Pancreas (tissue), 10 donors: ENCODE measurements at regions not wholly inside any gene's neighbourhood (a gene's known extent, or its start where the extent isn't known, plus 50 kb on each side); places are given as distances from the start of the nearest gene placed in this dataset.

Experiments used
- ATAC-seq, 4 donors: fragments of 200-7000 bp; cut with Tn5 transposase; one replicate each; pipeline versions ENCODE4 v1.8.0 to v1.9.1; 2020; ENCODE audit warnings: mild to moderate bottlenecking in 4 of 4, moderate library complexity in 4 of 4
- DNase-seq, 6 donors: peaks; one replicate each; pipeline ENCODE4 v3.0.0-alpha.2; 2020
- FAIRE-seq: peaks from 2 replicates; lab custom pipeline; 2012; peaks lifted over from hg19 to GRCh38; lab: Jason Lieb, UNC
- H3K27ac ChIP-seq, 4 donors: fragments of 200-600 bp; sonication (generic); 1 replicate in 3 of 4; 2 replicates in 1 of 4; pipeline versions ENCODE4 v1.5.0 to v1.8.0; 2020
- H3K27me3 ChIP-seq, 4 donors: fragments of 200-600 bp; one replicate each; pipeline ENCODE4 v1.8.0; 2021
- H3K36me3 ChIP-seq, 3 donors: fragments of 200-600 bp; sonication (generic) in 1 of 3; one replicate each; pipeline versions ENCODE4 v1.5.0 to v1.8.0; 2020 to 2021
- H3K4me1 ChIP-seq, 3 donors: fragments of 200-600 bp; one replicate each; pipeline ENCODE4 v1.8.0; 2021
- H3K4me3 ChIP-seq, 4 donors: fragments of 200-600 bp; sonication (generic) in 2 of 4; one replicate each; pipeline versions ENCODE4 v1.5.0 to v1.8.0; 2020 to 2021
- H3K9me3 ChIP-seq, 4 donors: fragments of 200-600 bp; one replicate each; pipeline ENCODE4 v1.8.0; 2021
- CTCF ChIP-seq, 4 donors: fragments of 200-600 bp; sonication (generic) in 3 of 4; IDR thresholded peaks; one replicate each; pipeline versions ENCODE4 v1.5.0 to v1.8.0; 2021; ENCODE audit warnings: antibody characterized with exemption in 4 of 4
- WGBS, 2 donors: extraction: QIAGEN DNeasy Blood & Tissue Kit; methylation state at CpG; one replicate each; pipeline ENCODE4 v1.1.7; 2013; 5-methylcytosine and 5-hydroxymethylcytosine counted together
- intact Hi-C, 3 donors: fragments of 100-400 bp; cut with DNase I; formaldehyde crosslinking; loops; one replicate each; pipeline versions ENCODE4 v1.11.1 to v1.14.2; 2022
- donor health status: healthy with polysubstance abuse.
- donor health status: DM: no; HTN: no; CAD: no; lungs with moderate emphysema.
- donor health status: DM: no; HTN: no; CAD: no.
- donor health status: control.
- donor health status: control.
- donor health status: Bipolar disorder and iron deficiency.
- donor health status: DM: yes; HTN: yes; CAD: no.
- donor health status: DM: no; HTN: no; CAD: no.
- donor health status: DM: no; HTN: no; CAD: no.
- donor health status: DM: yes; HTN: yes; CAD: no.

GRCh38 chr9:16309082-16309468 is 561.4 kb downstream of the BNC2 start:
- no peaks in the 10 kb centered on the region for H3K27me3 ChIP-seq
- 75 to 87% methylated on average over 5 of the region's 5 CpGs for WGBS, 2 donors
- FAIRE-seq (no peak), DNase-seq (no peak), ATAC-seq (no peak)
- H3K4me3 ChIP-seq: no peak overlapping the region
- H3K36me3 ChIP-seq: no peaks in the 10 kb centered on the region
- peaks cover 0 to 8% (median 0%) of the 10 kb centered on the region in 3 donors for H3K4me1 ChIP-seq
- intact Hi-C loops: no loop called here
- no peak for TF ChIP-seq CTCF (IDR thresholded peaks at IDR 0.05)
- no peak overlapping the region for H3K27ac ChIP-seq
- no peaks in the 10 kb centered on the region for H3K9me3 ChIP-seq

GRCh38 chr9:16309469-16310271 is 560.8 kb downstream of the BNC2 start:
- no peak for TF ChIP-seq CTCF (IDR thresholded peaks at IDR 0.05)
- H3K4me1 ChIP-seq: peaks cover 0 to 8% (median 0%) of the 10 kb centered on the region in 3 donors
- H3K27me3 ChIP-seq: no peaks in the 10 kb centered on the region
- FAIRE-seq (no peak), DNase-seq (peak in 2 of 6 donors; percentile 10 to 22), ATAC-seq (peak; percentile 56 to 81 (median 67))
- no peak overlapping the region for H3K4me3 ChIP-seq
- 63 to 68% methylated on average over 24 of the region's 24 CpGs for WGBS, 2 donors
- H3K36me3 ChIP-seq: no peaks in the 10 kb centered on the region
- intact Hi-C loops: no loop called here
- H3K27ac ChIP-seq: peak overlapping the region in 1 of 4 donors; percentile 28
- H3K9me3 ChIP-seq: no peaks in the 10 kb centered on the region

- Histone ChIP-seq H3K27ac (no peak overlapping the region), H3K4me1 (peaks cover 0 to 8% (median 0%) of the 10 kb centered on the region in 3 donors), H3K4me3 (no peak overlapping the region), H3K27me3 (no peaks in the 10 kb centered on the region), H3K36me3 (no peaks in the 10 kb centered on the region), H3K9me3 (no peaks in the 10 kb centered on the region)
- intact Hi-C loops: no loop called here
- 70 to 73% methylated on average over 26 of the region's 26 CpGs for WGBS, 2 donors
- ATAC-seq: peak in 1 of 4 donors; percentile 35
- DNase-seq: no peak
- FAIRE-seq: no peak
- TF ChIP-seq CTCF (IDR thresholded peaks at IDR 0.05): no peak
These were observed 560.0 kb downstream of the BNC2 start for GRCh38 chr9:16310278-16311110.

GRCh38 chr9:16312116-16312515 is 558.4 kb downstream of the BNC2 start:
- Histone ChIP-seq H3K4me1 (peaks cover 0 to 7% (median 0%) of the 10 kb centered on the region in 3 donors), H3K4me3 (no peak overlapping the region), H3K9me3 (no peaks in the 10 kb centered on the region), H3K27me3 (no peaks in the 10 kb centered on the region), H3K27ac (no peak overlapping the region), H3K36me3 (no peaks in the 10 kb centered on the region)
- ATAC-seq (no peak), FAIRE-seq (no peak), DNase-seq (no peak)
- no peak for TF ChIP-seq CTCF (IDR thresholded peaks at IDR 0.05)
- intact Hi-C loops: no loop called here
- 59 to 67% methylated on average over 6 of the region's 6 CpGs for WGBS, 2 donors
